NCI-H128 (cell line): ENCODE measurements at regions not wholly inside any gene's neighbourhood (a gene's known extent, or its start where the extent isn't known, plus 50 kb on each side); places are given as distances from the start of the nearest gene placed in this dataset.

Source experiments
- DNase-seq: peaks from one replicate; lab custom pipeline; 2025; ENCODE audit not compliant: unreplicated experiment; lab: John Stamatoyannopoulos, UW

DNA sequence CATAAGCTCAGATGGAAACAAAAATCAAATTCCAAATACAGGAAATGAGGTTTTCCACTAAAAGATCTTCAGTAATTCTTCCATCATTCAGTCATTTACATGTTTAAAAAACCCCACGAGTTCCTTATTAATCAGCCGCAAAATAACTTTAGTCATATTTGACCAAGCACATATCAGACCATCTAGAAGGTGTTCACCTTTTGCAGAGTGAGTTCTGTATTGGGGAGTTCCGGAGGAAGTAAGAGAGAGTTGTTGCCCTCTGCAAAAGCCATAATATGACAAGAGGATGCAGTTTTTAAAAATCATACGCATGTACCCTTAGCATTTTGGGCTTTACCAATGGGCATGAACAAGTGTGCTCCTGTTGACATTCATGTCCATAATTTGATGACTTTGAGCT lies 61.6 kb downstream of the CCR1 start:
- no peak for DNase-seq

GRCh38 chr3:46146021-46146420 lies 62.1 kb downstream of the CCR1 start:
- DNase-seq, result no peak

DNA sequence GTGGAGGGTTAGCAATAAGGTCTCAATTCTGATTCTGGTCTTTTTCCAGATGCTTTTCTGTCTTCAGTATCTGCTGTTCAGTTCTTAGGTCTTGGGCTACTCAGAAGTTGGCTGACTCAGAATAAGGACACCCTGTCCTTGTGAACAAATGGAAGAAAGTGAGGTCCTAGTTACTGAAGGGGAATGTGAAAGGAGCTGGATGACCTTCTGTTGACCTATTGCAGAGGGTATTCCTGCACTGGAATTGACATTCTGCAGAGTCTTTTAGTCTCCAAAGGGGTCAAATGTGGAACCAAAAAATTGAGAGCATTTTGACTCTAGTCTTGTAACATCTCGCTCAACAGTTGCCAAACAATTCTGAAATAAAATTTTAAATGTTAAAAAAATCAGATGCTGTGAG lies 63.0 kb downstream of the CCR1 start:
- no peak for DNase-seq

GRCh38 chr3:46143951-46144473 lies 64.1 kb downstream of the CCR1 start:
- DNase-seq, result no peak

DNA sequence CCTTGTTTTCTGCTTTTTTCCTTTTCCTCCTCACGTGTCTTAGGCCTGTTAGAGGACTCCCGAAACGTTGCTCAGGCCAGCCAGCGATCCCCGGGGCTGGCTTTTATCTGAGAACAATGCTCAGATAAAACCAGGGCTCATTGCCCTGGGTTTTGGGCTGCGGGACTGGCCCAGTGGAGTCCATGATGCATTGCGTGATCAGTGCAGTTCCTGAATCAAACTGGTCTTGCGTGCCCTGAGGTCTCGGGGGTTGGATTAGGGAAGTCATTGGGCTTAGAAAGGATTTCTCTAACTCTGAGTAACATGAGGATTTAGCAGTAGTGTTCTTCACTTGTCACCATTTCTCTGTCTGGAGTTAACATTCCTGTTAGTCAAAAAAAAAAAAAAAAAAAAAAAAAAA lies 66.3 kb downstream of the CCR1 start:
- DNase-seq, result no peak

GRCh38 chr3:46138581-46138980 lies 69.5 kb downstream of the CCR1 start:
- no peak for DNase-seq

DNA sequence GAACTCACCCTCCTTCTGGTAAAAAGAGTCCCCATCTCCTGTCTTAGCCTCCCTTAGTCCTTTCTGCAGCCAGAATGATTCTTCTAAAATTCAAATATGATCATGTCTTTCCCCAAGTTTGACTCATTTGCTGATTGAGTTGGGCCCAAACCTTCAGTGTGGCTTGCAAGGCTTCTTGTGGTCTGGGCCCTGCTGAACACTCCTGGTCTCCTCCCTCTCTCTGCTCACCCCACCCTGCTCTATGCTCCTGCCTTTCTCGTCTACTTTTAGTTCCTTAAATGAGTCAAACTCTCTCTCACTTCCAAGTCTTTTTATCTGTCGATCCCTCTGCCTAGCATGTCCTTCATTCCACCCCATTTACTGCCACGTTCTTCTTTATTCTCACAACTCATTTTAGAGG lies 72.6 kb downstream of the CCR1 start:
- no peak for DNase-seq

- DNase-seq, result no peak
Observed at GRCh38 chr3:46133285-46133684, 74.8 kb downstream of the CCR1 start.

GRCh38 chr3:46132565-46132964 lies 75.5 kb downstream of the CCR1 start:
- DNase-seq, result no peak

GRCh38 chr3:46131884-46132450 lies 76.1 kb downstream of the CCR1 start:
- DNase-seq, result no peak

GRCh38 chr3:46130631-46131310 lies 77.3 kb downstream of the CCR1 start:
- DNase-seq, result no peak

DNA sequence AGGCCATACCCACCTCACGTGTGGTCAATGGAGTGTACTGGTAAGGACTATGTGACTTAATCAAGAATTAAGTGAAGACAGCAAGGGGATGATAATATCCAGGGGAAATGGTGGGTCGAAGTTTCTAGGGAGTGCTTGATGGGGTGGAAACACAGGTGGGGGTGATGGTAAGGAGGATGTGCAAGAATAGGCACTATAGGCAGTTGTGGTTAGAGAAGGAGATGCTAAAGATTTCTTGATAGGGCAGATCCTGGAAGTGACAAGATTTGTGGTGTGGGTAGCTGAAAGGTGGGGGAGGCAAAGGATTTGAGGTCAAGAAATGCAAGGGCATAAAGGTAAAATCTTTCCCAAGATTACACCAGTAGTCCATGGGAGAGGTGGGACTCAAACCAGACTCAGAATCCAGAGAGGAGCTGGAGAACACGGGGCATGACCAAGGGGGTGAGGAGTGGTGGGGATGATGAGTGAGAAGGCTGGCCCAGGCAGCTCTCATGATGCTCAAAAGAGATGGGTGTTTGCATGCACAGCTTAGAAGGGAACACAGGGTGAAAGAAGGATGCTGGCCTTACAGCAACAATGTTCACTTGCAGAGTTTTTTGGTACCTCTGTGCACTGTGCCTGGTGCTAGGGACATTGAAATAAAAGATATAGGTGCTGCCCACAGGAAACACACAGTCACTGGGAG lies 78.4 kb downstream of the CCR1 start:
- no peak for DNase-seq

DNA sequence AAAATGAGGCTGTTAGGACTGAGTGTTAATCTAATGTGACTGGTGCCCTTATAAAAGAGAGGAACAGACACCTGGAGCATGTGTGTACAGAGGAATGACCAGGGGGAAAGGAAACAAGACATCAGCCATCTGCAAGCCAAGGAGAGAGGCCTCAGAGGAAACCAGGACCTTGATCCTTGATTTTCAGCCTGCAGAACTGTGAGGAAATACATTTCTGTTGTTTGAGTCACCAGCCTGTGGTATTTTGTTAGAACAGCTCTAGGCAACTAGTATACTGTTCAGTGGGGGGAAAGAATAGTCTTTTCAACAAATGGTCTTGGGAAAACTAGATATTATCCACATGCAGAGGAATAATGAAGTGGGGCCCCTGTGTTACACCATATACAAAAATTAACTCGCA lies 80.6 kb downstream of the CCR1 start:
- no peak for DNase-seq

DNA sequence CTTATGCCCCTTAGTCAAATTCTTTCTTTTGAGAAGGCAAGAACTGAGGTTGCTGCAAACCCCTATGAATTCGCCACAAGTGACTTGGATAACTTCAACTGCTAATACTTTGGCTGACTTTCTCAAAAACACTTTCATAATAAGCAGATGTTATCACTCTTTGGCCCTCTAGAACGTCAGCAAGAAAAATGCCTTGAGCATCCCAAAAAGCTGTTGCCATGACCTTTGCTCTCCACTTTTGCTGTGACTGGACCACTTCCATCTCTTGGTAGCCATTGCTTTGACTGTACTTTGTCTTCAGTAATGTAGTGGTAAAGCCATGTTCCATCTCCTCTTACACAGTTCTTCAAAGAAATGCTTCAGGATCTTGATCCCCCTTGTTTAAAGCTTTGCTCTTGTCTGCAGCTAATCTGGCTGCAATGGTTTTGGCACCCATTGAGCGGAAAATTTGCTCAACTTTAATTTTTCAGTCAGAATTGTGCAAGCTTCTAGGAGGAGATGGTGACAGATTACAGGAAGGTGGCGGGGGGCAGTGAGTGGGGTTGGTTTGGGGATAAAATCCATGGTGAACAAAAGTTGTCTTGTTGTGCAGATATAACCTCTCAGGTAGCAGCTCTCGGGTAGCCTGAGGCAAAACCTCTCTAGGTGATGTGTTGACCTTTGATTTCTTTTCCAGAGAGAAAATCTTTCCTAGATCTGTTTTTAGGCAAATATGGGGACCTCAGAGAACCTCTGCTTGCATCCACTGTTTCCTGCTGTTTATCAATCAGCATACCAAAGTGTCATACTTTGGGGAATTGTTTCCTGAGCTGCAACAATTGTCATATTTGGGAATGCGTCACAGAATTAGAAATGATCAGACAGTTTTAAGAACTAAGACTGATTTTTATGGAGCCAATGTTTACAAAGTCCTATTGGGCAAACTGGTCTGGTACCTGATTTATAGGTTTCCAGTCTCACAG lies 83.6 kb downstream of the CCR1 start:
- DNase-seq, result no peak

DNA sequence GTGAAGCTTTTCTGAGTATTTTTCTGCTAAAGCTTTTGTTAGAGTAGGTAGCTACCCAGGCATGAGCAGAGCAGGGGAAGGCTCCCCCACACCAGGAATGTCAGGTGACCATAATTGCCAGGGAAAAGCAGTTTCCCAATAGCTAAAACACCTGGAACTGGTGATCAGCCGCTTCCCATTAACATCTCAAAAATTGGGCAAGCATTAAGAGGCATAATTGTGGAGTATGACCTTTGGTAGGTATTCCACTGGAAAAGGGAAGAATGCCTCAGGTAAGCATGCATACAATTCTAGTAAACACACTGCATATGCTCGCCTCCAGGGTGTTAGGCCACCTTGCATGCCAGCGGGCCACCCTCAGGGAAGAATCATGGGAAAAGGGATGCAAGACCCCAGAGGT lies 84.5 kb downstream of the CCR1 start:
- DNase-seq, result no peak

DNA sequence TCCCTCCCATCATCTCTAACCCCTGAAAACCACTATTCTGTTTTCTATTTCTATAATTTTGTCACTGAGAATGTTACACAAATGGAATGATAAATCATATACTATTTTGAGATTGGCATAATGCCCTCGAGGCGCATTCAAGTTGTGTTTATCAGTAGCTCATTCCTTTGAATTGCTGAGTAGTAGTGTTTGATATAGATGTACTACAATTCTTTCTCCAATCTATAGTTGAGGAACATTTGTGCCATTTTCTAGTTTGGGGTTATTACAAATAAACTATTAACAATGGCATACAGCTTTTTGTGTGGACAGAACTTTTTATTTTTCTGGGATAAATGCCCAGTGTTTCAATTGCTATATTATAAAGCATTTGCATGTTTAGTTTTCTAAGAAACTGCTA lies 86.0 kb downstream of the CCR1 start:
- no peak for DNase-seq

GRCh38 chr3:46120983-46121382 lies 87.1 kb downstream of the CCR1 start:
- no peak for DNase-seq

DNA sequence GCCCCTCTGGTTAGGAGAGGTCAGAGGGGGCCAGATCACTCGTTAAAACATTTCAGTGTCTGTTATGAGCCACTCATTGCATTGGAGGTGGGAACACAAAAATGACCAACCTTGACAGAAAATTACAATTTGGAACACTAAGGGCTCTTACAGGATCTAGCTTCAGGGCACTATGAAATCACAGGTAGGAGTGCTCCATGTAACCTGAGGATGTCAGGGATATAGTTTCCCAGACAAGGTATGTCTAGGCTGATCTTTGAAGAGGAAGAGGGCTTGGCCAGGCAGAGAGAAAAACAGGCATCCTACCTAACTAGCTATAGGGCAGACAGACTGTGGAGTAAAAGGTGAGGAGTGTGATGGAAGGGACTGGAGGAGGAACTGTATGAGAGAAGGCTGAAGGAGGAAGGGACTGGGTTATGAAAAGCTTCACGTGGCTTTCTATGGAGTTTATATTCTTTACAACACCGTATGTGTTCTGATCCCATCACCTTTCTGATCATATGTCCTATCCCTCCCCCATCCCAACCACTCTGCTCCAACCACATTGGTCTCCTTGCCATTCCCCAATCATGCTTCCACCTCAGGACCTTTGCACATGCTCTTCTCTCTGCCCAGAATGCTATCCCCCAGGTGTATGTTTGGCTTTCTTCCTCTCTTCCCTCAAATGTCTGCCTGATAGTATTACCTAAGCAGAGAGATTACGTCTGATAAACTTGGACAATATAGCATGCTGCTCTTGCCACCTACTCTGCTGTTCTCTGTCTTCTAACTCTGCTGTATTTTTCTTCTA lies 88.2 kb downstream of the CCR1 start:
- DNase-seq, result no peak

- no peak for DNase-seq
Observed at GRCh38 chr3:46119253-46119652, 88.9 kb downstream of the CCR1 start.

- DNase-seq, result no peak
Observed at GRCh38 chr3:46116996-46117395, 89.7 kb upstream of the XCR1 start.
